Stimulated activated CD8-positive, alpha-beta memory T cell treated with anti-CD3 and anti-CD28 coated beads, Interleukin-7, amount 100 ng/mL, for 24 hours (primary cell): ENCODE measurements at regions not wholly inside any gene's neighbourhood (a gene's known extent, or its start where the extent isn't known, plus 50 kb on each side); places are given as distances from the start of the nearest gene placed in this dataset.

ENCODE experiments used
- DNase-seq: peaks from one replicate; pipeline ENCODE4 v3.0.0-alpha.2; 2020; ENCODE audit warnings: low read depth

- DNase-seq = no peak
These were observed 798.4 kb upstream of the EEF2KMT start for GRCh38 chr16:5895976-5896375.

DNA sequence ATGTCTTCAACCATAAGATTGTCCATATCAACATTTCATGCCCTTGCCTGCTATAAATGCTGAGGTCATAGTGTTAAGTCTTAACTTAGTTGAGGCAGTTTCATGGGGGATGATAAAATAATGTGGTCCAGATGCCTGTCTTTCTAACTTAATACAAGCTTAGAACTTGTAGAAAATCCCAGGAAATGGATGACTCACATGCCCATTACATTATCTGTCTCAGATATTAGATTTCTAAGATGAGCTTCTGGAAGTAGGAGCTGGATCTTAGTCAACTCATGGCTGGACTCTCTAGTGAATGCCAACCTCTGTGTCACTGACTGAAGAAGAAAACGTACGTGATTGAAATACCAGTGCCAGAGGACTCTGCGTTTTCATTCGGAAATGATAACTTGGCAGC lies 797.5 kb upstream of the EEF2KMT start:
- no peak for DNase-seq

DNA sequence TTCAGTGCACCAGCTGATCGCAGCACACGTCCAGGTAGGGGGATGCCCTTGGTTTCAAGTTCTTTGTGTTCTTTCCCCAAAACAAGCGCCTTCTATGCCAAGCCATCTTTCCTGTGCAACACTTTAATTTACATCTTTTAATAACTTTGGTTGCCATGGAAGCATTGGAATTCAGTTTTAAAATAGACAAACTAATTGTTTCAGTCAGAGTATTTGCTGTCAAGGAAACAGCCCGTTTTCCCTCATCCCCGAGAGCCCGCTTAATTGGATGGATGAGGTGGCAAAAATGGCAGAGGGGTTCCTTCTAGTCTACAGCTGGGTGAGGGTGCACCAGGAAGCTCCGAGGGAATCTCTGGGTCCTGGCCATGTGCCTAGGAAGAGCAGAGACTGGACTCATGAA lies 793.7 kb upstream of the EEF2KMT start:
- DNase-seq = no peak

GRCh38 chr16:5885521-5885920 lies 787.9 kb upstream of the EEF2KMT start:
- DNase-seq = no peak

DNA sequence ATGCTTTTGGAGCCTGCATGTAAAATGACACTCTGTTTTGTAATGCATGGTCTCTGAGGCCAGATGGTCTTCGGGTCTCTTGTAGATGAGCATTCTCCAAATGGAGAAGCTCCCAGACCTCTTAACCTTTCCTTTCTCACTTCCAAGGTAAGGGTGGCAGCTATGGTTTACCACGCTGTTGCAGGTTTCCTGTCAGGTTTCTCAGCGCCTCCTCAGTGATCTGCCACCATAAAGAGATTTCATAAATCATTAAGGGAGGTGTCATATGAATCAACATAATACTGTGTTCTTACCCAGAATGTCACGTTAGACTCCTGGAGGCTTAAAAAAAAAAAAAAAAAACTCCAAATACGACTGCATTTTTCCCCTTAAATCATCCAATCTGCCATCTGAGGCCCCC lies 787.4 kb upstream of the EEF2KMT start:
- no peak for DNase-seq

GRCh38 chr16:5884339-5884738 lies 786.7 kb upstream of the EEF2KMT start:
- no peak for DNase-seq

GRCh38 chr16:5882087-5882640 lies 784.6 kb upstream of the EEF2KMT start:
- DNase-seq = no peak

DNA sequence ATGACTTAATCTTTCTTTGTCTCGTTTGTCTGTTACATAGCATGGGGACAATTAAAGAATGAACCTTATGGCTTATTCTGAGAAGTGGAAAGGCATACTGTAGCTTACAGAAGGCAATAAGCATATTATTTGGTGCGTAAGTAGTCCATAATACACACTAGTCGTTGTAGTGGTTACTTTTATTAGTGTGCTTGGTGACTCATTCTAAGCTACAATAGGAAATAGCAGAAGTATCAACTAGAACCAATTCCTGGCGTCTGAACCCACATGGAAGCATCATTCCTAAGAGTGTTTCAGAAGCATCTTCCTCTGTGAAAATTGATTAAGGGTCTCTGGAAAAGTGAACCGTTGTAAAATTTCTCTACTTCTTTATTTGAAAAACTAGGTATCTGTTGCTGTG lies 777.8 kb upstream of the EEF2KMT start:
- DNase-seq = no peak

- DNase-seq = no peak
These were observed 777.3 kb upstream of the EEF2KMT start for GRCh38 chr16:5874899-5875298.

- no peak for DNase-seq
These were observed 775.6 kb upstream of the EEF2KMT start for GRCh38 chr16:5873221-5873620.

- no peak for DNase-seq
These were observed 773.5 kb upstream of the EEF2KMT start for GRCh38 chr16:5870886-5871691.

DNA sequence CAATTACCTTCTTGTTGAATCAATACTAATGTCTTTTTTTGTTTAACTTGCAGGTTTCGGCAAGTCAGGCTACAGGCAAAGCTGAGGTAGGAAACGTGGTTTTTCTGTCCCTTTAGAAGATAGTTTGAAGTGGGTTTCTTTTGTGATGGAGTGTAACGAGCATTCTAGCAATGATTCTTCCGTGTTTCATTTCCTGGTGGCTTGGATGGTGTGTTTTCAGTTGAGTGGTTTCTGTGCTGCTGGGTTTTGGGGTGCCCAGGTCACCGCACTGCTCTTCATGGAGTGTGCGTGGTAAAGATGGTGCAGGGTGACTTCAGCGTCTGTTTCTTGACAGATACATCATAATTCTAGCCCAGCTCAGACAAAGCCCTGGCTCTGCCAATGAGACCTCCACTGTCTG lies 769.7 kb upstream of the EEF2KMT start:
- DNase-seq = no peak

GRCh38 chr16:5865236-5865635 lies 767.6 kb upstream of the EEF2KMT start:
- DNase-seq = no peak

- no peak for DNase-seq
These were observed 765.5 kb upstream of the EEF2KMT start for GRCh38 chr16:5863071-5863606.

- no peak for DNase-seq
These were observed 764.7 kb upstream of the EEF2KMT start for GRCh38 chr16:5862103-5862840.

GRCh38 chr16:5861241-5861640 lies 763.6 kb upstream of the EEF2KMT start:
- no peak for DNase-seq

DNA sequence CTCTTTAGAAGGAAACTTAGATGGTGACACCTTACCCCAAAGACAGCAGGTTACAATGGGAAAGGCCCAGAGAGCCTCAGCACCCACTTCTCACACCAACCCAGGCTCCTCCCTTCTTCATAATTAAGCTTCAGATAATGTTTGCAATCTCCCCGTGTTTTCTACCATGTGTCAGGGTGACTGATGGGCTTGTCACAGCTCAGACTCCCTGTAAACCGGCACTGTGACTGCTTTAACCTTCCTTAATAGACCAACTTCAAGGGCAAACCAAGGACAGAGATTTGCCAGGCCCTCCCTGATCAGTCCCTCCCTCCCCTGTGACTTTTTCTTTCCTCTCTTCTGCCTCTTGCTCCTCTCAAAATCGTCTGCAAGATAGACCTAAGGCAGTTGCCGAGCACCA lies 760.6 kb upstream of the EEF2KMT start:
- no peak for DNase-seq

- no peak for DNase-seq
These were observed 756.4 kb upstream of the EEF2KMT start for GRCh38 chr16:5854027-5854426.

- no peak for DNase-seq
These were observed 754.6 kb upstream of the EEF2KMT start for GRCh38 chr16:5852151-5852550.

DNA sequence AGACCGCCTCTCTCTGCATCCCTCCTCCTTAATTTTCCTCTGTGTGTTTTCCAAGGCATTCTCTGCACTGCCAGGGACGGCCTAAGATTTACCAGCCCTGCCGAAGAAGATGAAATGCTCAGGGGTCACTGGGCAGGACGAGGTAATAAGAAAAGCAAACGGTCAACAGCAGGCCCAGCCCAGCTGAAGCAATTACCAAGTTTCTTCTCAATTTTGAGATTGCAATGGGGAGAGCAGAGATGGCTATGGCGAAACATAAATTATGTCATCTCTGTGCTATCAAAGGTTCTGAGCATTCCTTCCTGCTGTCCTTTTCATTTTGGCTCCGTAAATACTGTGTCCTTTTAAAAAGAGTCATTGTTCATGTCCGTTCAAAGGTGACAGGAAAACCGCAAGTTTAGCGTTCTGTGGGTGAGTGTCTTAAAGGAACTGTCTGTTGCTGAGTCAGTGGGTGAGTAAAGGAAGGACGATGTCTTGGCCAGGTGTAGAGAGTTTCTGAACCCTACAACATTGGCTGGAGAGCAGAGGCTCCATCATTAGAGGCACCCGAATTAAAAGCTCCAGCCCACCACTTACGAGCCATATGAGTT lies 753.9 kb upstream of the EEF2KMT start:
- DNase-seq = no peak

DNA sequence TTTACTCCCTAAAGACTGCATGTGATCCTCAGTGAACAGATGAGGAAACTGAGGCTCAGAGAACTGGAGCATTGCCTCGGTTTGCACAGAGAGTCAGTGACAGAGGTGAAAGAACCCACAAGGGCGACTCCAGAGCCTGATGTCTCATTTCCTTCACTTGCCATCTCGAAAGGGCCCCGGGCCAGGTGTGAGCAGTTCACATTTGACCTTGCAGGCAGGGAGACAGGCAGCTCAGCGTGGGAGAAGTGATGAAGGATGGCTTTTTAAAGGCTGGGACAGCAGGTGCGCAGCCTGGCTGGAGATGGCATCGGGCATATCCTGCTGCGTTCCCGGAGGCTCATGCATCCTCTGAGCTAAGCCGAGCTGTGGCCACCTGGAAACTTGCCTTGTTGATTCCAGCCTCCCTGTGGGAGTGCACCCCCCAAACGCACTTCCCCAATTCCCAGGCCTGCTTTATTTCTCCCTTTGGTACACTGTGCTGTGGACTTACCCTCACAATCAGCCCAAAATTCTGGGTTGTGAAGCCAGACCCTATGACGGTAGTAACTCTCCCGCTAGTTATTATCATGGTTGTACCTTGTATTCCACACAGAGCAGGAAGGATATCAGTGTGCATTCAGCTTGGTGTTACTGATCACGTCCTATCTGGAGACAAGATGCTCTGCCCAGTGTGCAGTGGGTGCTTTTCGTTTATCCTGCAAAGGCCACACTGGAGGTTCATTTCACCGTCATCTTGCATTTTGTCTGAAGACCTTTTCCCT lies 753.2 kb upstream of the EEF2KMT start:
- DNase-seq = no peak

DNA sequence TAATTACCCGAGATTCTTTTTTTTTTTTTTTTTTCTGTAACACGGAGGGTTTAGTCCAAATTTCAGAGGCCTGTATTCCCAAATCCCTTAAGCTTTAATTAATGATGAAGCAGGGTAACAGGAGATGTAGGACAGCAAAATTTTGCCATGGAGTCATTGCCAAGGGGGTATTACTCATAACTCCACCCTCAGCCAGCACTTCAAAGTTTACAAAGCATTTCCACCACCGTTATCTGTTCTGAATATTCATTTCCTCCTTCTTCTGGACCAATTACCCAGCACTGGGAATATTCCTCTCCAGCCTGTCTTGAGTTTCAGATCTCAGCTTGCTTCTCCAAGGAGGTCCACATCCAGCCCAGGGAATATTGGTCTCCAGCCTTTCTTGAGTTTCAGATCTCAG lies 747.5 kb upstream of the EEF2KMT start:
- no peak for DNase-seq
